Omental fat pad (tissue), 3 donors: ENCODE measurements at regions not wholly inside any gene's neighbourhood (a gene's known extent, or its start where the extent isn't known, plus 50 kb on each side); places are given as distances from the start of the nearest gene placed in this dataset.

Experiments
- ATAC-seq: fragments of 150-250 bp; one replicate; pipeline ENCODE4 v1.9.1; 2016; ENCODE audit warnings: mild to moderate bottlenecking, moderate library complexity; ENCODE audit not compliant: low FRiP score
- DNase-seq: peaks from one replicate; pipeline ENCODE4 v3.0.0-alpha.2; 2019; ENCODE audit warnings: low spot score
- CTCF ChIP-seq, 3 donors: fragments of 450-650 bp; IDR thresholded peaks; one replicate each; pipeline ENCODE4 v1.5.1; 2016 to 2017; ENCODE audit warnings: antibody characterized with exemption in 3 of 3, mild to moderate bottlenecking in 3 of 3, moderate library complexity in 2 of 3

GRCh38 chr6:41442800-41443501, 103.2 kb upstream of the FOXP4 start:
- ATAC-seq (peak; percentile 55), DNase-seq (no peak)
- TF ChIP-seq CTCF (IDR thresholded peaks at IDR 0.05), result no peak

- no peak for DNase-seq
- no peak for TF ChIP-seq CTCF (IDR thresholded peaks at IDR 0.05)
- ATAC-seq, result peak; percentile 72
Measured at GRCh38 chr6:41443616-41444525, 102.3 kb upstream of the FOXP4 start.

GRCh38 chr6:41445261-41445660, 100.9 kb upstream of the FOXP4 start:
- TF ChIP-seq CTCF (IDR thresholded peaks at IDR 0.05), result no peak
- no peak for ATAC-seq
- DNase-seq, result no peak

DNA sequence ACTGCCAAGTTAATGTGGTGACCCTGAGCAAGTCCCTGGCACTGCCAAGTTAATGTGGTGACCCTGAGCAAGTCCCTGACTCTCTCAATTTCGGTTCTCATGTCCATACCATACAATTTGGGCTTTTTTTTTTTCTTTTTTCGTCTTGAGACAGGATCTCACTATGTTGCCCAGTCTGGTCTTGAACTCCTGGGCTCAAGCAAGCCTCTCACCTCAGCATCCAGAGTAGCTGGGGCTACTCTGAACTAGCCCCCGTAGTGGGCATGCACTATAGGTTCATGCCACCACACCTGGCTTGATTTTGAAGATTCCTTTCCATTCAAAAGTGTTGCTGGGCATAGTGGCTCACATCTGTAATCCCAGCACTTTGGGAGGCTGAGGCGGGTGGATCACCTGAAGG, 100.0 kb upstream of the FOXP4 start:
- TF ChIP-seq CTCF (IDR thresholded peaks at IDR 0.05), result no peak
- DNase-seq, result no peak
- no peak for ATAC-seq

DNA sequence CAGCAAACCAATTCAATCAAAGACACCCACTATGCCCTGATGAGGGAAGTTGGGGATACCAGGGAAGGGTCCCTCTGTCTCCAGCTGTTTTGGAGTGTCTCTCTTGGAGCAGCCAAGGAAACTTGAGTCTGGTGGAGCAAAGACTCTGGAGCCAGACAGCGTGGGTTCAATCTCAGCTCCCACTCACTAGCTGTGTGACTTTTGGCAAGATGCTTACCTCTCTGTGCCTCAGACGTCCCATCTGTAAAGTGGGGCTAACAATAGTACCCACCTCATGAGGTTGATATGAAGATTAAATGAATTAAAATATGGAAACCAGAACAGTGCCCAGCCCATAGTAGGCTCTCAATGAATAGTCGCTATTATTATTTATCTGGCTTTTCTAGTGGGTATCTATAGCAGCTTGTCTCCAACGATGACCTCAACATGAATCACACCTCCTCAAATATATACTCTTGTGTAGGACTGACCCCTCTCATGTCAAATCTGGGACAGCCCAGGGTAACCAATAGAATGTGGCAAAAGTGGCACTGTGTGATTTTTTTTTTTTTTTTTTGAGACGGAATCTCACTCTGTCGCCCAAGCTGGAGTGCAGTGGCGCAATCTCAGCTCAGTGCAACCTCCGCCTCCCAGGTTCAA, 99.2 kb upstream of the FOXP4 start:
- ATAC-seq (no peak), DNase-seq (no peak)
- TF ChIP-seq CTCF (IDR thresholded peaks at IDR 0.05), result no peak

- DNase-seq (no peak), ATAC-seq (no peak)
- no peak for TF ChIP-seq CTCF (IDR thresholded peaks at IDR 0.05)
Measured at GRCh38 chr6:41448256-41448655, 97.9 kb upstream of the FOXP4 start.
